Adrenal gland (tissue), 5 donors: ENCODE measurements at regions not wholly inside any gene's neighbourhood (a gene's known extent, or its start where the extent isn't known, plus 50 kb on each side); places are given as distances from the start of the nearest gene placed in this dataset.

Experiments used
- CTCF ChIP-seq, 6 experiments: fragments of 450-650 bp in 4 of 6; fragments of 200-600 bp in 2 of 6; sonication (generic) in 1 of 6; IDR thresholded peaks; 1 replicate in 5 of 6; 2 replicates in 1 of 6; pipeline versions ENCODE4 v1.5.1 to v1.8.0; 2016 to 2021; ENCODE audit warnings: antibody characterized with exemption in 6 of 6, mild to moderate bottlenecking in 2 of 6, moderate library complexity in 1 of 6
- POLR2A ChIP-seq, 2 donors: fragments of 450-650 bp; IDR thresholded peaks; one replicate each; pipeline ENCODE4 v1.6.1; 2017; ENCODE audit warnings: antibody characterized with exemption in 2 of 2, mild to moderate bottlenecking in 2 of 2, moderate library complexity in 1 of 2
- donor health status: DM: no; HTN: no; CAD: no.

DNA sequence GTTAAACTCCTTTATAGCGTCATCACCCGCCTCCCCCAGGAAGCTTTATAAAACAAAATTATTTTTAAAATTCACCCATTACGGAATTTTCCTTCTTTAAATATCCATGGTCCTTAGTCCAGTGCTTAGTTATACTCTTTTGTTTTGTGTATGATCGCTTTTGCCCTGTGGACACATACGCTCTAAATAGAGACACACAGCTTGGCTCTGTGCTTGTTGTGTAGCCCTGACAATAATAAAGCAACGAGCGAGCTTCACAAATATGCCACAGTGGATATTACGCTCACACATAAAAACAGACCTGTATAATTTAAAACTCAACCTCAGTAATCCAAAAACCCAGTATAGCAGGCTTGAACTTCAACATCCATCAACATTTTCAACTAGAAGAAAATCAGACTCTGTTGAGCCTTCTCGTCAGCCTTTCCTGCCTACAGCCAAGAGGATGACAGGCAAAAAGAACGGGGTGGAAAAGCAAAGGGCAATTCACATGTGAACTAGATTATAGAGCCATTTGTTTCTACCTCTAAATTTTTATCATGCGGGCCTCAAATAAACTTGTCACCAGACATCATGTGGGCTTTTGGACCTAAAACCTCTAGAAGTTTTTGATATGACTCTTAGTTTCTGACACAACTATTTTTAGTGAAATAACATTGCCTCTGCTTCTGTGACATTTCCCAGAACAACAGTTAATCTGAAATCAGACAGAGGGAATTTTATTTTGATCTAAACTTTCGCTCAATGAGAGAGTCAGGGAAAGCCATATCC is 89.6 kb upstream of the THBS1 start:
- TF ChIP-seq CTCF (IDR thresholded peaks at IDR 0.05) (no peak), POLR2A (IDR thresholded peaks at IDR 0.05) (no peak)
